OCI-LY3 (cell line): ENCODE measurements at regions not wholly inside any gene's neighbourhood (a gene's known extent, or its start where the extent isn't known, plus 50 kb on each side); places are given as distances from the start of the nearest gene placed in this dataset.

Experiments used
- CTCF ChIP-seq: fragments of 200-600, 300-600 bp; sonication (generic); IDR thresholded peaks from 2 replicates; pipeline ENCODE4 v1.5.1; 2014; ENCODE audit warnings: antibody characterized with exemption, low read length, low read depth
- EZH2phosphoT487 ChIP-seq: fragments of 200-600 bp; shearing (Covaris generic); IDR thresholded peaks from 2 replicates; pipeline ENCODE4 v1.6.1; 2018; ENCODE audit warnings: antibody characterized with exemption, mixed run types, low read depth

GRCh38 chr6:113011389-113011788, 664.3 kb downstream of the RFPL4B start:
- TF ChIP-seq EZH2phosphoT487 = no peak
- no peak for TF ChIP-seq CTCF
